OCI-LY3 (cell line): ENCODE measurements at regions not wholly inside any gene's neighbourhood (a gene's known extent, or its start where the extent isn't known, plus 50 kb on each side); places are given as distances from the start of the nearest gene placed in this dataset.

Experiments used
- CTCF ChIP-seq: fragments of 200-600, 300-600 bp; sonication (generic); IDR thresholded peaks from 2 replicates; pipeline ENCODE4 v1.5.1; 2014; ENCODE audit warnings: antibody characterized with exemption, low read length, low read depth
- EZH2phosphoT487 ChIP-seq: fragments of 200-600 bp; shearing (Covaris generic); IDR thresholded peaks from 2 replicates; pipeline ENCODE4 v1.6.1; 2018; ENCODE audit warnings: antibody characterized with exemption, mixed run types, low read depth

- TF ChIP-seq CTCF = no peak
- no peak for TF ChIP-seq EZH2phosphoT487
Measured at GRCh38 chr6:112774319-112774718, 427.2 kb downstream of the RFPL4B start.
